ENCODE measurements at regions not wholly inside any gene's neighbourhood (a gene's known extent, or its start where the extent isn't known, plus 50 kb on each side); places are given as distances from the start of the nearest gene placed in this dataset.

DNA sequence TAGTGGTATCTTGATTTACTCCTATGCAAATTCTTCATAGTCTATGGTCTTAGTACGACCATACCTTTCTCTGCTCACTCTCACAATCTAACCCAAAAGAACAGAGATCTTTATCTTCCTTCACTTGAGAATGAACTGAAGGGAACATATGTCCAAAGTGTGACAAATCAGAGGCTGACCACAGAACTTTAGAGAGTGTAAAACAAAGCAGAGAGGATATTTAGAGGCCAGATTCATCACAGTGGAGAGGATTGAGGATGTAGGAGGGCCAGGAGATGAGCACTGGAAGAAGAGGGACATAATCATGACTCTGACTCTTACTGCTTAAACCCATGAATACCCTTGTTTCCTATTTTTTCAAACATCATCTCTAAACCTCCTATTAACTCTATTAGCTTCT lies 935.3 kb upstream of the PHF14 start:
- no peak for DNase-seq

GRCh38 chr7:10040674-10041073 lies 933.0 kb upstream of the PHF14 start:
- no peak for DNase-seq

- DNase-seq = no peak
These were observed 902.8 kb upstream of the PHF14 start for GRCh38 chr7:10070899-10071298.

DNA sequence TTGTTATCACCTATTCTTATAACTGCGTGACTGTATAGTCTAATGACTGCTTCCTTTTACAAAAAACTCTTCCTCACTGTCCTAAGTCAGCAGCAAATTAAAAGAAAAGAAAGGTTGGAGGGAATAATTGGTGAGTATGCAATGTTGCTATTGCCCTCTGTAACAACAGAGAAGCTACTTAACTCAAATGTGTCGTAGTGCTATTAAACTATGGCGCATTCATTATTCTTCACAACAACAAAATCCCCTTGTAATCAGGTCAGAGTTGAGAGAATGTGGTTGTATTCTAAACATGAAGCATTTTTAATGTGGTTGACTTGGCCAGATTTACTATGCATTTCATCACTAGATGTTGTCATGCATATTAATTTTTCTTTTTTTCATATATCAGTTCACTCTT lies 897.8 kb upstream of the PHF14 start:
- no peak for DNase-seq

DNA sequence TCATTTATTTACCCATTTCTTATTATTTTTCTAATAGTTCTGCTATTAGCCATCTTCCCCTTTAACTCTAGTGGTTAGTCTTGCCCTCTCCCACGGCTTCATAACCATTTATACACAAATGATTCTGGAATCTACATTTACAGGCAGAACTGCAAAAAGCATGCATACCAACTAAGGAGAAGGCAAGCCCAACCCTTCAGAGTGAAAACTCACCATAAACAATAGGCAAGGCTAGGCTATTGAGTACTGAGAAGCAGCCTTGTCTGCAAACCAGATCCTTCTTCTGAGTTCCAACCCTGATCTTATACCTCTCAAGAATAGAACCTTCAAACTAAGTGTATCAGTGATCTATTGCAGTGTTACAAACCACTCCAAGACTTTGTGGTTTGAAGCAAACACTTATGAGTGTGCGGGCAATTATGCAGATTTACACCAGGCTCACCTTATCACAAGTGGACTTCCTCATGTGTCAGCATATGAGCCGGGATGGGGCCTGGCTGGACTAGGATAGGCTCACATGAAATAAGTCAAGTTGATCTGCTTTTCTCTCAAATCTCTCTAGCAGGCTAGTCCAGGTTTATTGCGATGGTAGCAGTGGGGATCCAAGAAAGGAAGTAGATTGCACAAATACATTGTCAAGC lies 896.9 kb upstream of the PHF14 start:
- no peak for DNase-seq

GRCh38 chr7:10079572-10079971 lies 894.1 kb upstream of the PHF14 start:
- DNase-seq = no peak

DNA sequence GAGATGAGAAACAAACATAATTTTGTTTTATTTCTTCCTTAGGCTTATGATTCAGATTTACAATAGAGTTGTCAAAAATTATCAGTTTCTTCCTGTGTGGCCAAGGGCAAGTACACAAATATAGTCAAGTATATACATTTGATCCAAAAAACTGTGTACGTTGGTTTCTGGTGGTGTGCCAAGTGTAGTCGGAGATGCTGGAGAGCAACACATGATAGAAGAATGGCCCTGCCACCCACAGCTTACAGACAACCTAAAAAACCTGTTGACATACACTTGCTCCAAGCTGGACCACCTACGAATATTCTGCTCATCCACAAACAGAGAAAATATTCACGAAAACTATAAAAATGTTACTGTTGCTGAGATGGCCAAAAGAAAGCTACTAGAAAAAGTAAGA lies 890.8 kb upstream of the PHF14 start:
- no peak for DNase-seq

GRCh38 chr7:10083766-10084165 lies 889.9 kb upstream of the PHF14 start:
- no peak for DNase-seq

DNA sequence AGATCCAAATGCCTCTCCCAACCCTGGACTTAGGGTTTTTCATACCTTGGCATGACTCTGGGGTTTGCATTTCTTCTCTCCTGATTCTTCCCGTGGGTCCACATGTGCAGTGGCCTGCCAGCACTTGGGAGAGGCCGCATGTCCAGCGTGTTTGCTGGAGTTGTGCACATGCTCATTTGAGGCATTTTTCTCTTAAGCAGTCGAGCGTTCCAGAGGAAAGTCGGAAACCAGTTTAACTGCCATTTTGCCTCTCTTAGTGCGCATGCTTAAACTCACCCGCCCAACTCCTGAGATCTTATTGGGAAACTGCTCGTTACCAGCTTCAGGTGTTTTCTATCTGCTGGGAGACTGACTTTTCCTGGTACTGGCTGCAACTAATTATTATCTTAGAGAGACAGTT lies 888.4 kb upstream of the PHF14 start:
- DNase-seq = no peak

DNA sequence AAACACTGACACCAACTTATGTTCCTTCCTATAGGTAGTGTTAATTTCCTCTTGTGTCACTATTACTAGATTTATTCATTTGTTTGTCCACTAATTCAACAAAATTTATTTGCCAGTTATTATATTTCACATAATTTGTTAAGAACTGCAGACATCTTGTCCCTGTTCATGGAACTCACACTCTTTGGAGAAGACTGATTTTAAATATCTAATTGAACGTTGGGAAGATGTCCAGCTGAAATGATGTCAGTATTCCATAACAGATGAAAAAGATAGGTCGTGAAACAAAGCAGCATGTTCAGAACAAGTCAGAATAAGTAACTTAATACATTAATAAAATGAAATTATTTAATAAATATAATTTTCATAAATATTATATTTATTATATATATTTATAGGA lies 873.1 kb upstream of the PHF14 start:
- DNase-seq = no peak

DNA sequence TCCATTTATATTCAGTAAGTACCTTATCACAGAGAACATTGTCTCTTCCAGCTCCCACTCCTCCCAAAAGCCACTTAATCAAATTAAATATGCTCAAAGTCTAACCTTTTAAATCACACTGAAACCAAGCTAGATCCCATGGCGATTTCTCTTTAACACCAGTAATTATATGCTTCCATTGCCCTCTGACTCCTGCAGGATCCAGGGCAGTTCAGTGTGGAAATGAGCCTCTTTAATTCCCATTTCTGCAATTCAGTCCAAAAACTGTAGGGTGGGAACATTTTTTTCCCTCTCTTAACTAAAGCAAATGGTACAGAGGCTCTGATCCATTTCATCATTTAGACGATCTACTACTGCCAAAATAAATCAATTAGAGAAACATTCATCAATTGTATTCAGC lies 872.3 kb upstream of the PHF14 start:
- DNase-seq = no peak

DNA sequence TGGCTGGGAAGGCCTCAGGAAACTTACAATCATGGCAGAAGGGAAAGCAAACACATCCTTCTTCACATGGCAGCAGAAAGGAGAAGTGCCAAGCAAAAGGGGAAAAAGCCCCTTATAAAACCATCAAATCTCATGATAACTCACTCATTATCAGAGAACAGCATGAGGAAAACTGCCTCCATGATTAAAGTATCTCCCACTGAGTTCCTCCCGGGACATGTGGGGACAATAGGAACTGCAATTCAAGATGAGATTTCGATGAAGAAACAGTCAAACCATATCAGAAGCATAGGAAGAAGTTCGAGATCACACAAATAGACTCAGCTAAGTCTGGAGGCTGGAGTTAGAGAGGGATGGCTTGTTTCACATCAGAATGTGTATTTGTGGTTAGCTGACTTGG lies 869.4 kb upstream of the PHF14 start:
- no peak for DNase-seq

GRCh38 chr7:10106609-10107008 lies 867.1 kb upstream of the PHF14 start:
- DNase-seq = no peak

- DNase-seq = no peak
These were observed 857.2 kb upstream of the PHF14 start for GRCh38 chr7:10116511-10116910.

DNA sequence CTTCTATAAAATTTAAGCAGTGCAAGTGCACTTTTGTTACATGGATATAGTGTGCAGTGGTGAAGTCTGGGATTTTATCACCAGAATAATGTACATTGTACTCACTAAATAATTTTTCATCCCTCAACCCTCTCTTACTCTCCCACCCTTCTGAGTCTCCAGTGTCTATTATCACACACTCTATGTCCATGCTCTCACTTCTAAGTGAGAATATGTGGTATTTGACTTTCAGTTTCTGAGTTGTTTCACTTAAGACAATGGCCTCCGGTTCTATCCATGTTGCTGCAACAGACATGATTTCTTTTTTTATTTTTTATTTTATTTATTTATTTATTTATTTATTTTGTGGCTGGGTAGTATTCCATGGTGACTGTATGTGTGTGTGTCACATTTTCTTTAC lies 855.9 kb upstream of the PHF14 start:
- no peak for DNase-seq

- DNase-seq = no peak
These were observed 852.7 kb upstream of the PHF14 start for GRCh38 chr7:10120936-10121335.

DNA sequence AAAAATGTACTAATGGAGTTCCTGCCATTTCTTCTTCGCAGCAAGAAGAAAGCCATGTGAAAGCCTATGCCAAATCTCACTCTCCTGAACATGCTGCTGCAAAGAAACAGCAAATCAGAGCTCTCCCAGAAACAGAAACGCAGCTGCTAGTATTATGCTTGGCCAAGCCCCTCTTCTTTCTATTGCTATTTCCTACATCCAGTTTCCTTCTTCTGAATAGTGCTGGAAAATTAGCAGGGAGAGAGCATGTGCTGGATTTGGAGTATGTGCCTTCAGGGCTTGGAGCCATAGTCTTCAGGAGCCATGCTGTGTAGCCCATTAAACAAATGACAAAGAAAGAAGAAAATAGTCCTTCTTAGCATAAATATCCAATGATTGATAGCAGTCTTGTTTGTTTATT lies 852.0 kb upstream of the PHF14 start:
- DNase-seq = no peak

DNA sequence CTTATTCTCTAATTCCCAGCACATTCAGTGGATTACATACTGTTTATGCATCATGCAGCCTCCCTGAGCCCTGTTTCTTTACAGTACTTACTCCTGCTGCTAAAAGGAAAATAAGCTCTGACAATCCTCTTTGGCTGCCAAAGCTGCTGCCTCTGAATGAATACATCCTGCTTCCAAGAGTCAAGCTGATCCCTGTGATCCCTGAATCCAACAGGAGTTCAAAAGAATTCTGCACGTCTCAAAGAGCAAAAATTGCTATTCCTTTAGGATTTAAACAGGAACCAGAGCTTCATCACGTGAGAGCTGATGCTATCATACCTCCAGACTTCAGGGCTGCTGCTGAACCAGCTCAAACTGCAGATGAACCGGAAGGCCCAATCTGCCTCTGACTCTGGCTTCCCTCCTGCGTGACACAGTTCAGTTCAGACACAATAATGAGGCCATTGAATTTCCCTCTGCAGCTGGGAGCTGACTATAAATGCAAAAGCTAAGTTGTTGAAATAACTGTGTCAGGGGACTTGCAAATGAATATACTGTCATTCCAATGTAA lies 851.0 kb upstream of the PHF14 start:
- no peak for DNase-seq

DNA sequence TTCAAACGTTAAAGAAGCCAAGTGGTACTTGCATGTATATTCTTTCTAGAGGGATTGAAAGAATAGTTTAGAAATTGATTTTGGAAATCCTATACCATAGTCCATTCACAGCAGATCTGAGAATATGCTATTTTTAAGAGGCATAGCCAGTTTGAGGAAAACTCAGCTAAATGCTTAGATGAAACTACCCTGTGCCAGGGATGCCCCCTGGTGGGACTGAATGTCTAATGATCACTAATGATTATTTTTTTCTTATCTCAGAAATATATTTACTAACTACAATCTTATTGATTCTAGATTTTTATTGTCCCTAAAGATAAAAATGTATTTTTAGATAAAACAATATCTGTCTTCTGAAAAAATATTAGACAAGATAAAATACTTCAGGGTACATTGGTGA lies 844.9 kb upstream of the PHF14 start:
- no peak for DNase-seq

DNA sequence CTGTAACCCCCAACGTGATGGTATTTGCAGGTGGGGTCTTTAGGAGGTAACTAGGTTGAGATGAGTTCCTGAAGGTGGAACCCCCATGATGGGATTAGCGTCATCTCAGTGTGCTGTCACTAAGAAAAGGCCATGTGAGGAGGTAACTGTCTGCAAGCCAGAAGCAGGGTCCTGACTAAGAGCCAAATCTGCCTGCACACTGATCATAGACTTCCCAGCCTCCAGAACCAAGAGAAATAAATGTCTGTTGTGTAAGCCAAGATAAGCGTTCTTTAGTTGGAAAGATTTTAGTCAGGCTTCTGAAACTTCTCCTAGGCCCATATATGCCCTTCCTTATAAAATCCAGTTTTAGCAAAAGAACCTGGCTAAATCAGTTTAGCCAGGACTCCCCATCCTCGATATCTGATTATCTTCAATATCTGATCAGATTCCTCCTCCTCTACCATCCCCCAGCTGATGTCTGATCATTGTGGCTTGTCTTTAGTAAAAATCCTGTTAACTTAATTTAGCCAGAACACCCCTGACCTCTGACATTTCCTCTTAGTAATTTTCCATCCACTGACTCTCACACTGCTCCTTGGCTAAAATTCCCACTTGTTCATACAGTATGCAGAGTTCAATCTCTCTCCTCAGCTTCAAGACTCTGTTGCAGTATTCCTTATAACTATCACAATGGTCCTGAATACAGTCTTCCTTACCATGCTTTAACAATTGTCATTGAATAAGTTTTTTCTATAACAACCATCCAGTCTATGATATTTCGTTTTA lies 835.4 kb upstream of the PHF14 start:
- DNase-seq = no peak

- no peak for DNase-seq
These were observed 827.4 kb upstream of the PHF14 start for GRCh38 chr7:10146271-10146670.

- DNase-seq = no peak
These were observed 816.7 kb upstream of the PHF14 start for GRCh38 chr7:10156972-10157371.

DNA sequence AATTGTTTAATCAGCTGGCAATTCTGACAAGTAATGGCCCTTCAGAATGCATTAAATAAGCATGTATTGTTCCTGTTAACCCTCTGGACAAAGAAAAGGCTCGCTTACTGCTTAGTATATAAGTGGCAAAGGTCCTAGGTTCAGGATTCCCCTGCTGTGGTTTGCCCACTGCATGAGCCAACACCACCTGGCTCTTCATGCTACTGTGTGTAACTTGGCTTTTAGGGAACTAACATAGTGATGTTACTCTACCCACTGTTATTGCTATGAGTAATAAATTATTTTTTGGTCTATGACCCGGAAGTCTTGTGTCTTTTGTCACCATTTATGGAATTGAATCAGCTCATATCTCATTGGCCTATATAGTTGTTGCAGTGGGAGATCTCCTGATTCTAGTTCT lies 791.7 kb upstream of the PHF14 start:
- no peak for DNase-seq

DNA sequence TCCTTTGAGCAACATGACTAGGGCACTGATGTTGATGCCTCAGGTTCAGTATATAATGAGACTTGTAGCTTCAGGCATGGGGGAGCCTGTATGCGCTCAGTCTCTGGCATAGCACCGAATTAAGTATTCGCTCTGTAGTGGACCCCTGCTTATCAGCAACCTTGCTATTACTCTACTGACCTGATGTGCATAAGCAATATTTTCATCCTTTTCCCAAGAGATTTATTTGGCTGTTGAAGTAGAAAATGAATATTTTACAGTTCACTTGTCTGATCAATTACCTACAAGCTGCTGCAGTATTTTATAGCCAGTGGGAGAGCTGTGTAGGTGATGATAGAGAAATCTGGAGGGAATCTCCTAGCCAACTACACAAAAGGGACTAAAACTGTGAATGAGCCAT lies 781.6 kb upstream of the PHF14 start:
- no peak for DNase-seq

DNA sequence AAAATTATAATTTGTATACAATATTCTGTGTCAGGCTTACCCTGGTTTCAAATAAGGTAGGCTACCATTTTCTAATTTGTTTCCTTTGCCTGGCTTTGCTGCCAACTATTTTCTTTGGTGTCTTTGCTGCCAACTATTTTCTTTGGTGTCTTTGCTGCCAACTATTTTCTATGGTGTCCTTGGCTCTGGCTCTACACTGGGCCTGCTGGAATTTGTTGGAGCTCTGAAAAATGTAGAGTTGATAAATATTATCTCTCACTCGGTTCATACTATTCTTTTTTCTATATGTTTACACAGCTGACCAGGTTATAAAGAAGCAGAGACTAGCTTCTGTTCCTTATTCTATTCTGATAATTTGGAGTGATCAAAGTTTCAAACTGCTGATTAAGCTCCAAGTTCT lies 768.0 kb upstream of the PHF14 start:
- no peak for DNase-seq

Data from fibroblast of upper back skin (primary cell).